ENCODE measurements at regions not wholly inside any gene's neighbourhood (a gene's known extent, or its start where the extent isn't known, plus 50 kb on each side); places are given as distances from the start of the nearest gene placed in this dataset.

GRCh38 chr6:85764844-85765243, 122.2 kb upstream of the SYNCRIP start:
- TF ChIP-seq, protein P1, sequence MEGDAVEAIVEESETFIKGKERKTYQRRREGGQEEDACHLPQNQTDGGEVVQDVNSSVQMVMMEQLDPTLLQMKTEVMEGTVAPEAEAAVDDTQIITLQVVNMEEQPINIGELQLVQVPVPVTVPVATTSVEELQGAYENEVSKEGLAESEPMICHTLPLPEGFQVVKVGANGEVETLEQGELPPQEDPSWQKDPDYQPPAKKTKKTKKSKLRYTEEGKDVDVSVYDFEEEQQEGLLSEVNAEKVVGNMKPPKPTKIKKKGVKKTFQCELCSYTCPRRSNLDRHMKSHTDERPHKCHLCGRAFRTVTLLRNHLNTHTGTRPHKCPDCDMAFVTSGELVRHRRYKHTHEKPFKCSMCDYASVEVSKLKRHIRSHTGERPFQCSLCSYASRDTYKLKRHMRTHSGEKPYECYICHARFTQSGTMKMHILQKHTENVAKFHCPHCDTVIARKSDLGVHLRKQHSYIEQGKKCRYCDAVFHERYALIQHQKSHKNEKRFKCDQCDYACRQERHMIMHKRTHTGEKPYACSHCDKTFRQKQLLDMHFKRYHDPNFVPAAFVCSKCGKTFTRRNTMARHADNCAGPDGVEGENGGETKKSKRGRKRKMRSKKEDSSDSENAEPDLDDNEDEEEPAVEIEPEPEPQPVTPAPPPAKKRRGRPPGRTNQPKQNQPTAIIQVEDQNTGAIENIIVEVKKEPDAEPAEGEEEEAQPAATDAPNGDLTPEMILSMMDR (IDR thresholded peaks at IDR 0.05; ENCODE audit: borderline replicate concordance, extremely low read depth, insufficient read depth): no peak
- no peak overlapping the region for H3K9ac ChIP-seq (ENCODE audit: low read length in 3 of 3)
- intact Hi-C loops (cut with DNase I): no loop called here

GRCh38 chr6:85756982-85757381, 114.3 kb upstream of the SYNCRIP start:
- no peak for FAIRE-seq
- TF ChIP-seq, protein P1 (IDR thresholded peaks at IDR 0.05; ENCODE audit: borderline replicate concordance, extremely low read depth, insufficient read depth): peak; percentile 10
- H3K27me3 ChIP-seq (ENCODE audit: control insufficient read depth, insufficient read depth, low read length): no peaks in the 10 kb centered on the region
- no peak overlapping the region for H3K4me3 ChIP-seq (ENCODE audit: low read length in 3 of 3)
- no peak overlapping the region for H3K9ac ChIP-seq (ENCODE audit: low read length in 3 of 3)
- no peak overlapping the region for H3K27ac ChIP-seq (ENCODE audit: low read depth in 2 of 2, low read length in 2 of 2)
- intact Hi-C loops (cut with DNase I): no loop called here
- H3K36me3 ChIP-seq (ENCODE audit: control insufficient read depth in 2 of 3, insufficient read depth in 3 of 3, low read length in 3 of 3): no peaks in the 10 kb centered on the region
- H3K4me1 ChIP-seq (ENCODE audit: control insufficient read depth in 2 of 3, insufficient read depth in 2 of 3, low read depth in 1 of 3, low read length in 3 of 3): no peaks in the 10 kb centered on the region
- DNase-seq: peak in 2 of 5 donors; percentile 5 to 46
- H3K9me3 ChIP-seq (ENCODE audit: control insufficient read depth in 2 of 3, insufficient read depth in 1 of 3, low read length in 3 of 3): no peaks in the 10 kb centered on the region

More at GRCh38 chr6:85764844-85765243, 122.2 kb upstream of the SYNCRIP start:
- no peaks in the 10 kb centered on the region for H3K9me3 ChIP-seq (ENCODE audit: control insufficient read depth in 2 of 3, insufficient read depth in 1 of 3, low read length in 3 of 3)
- no peak overlapping the region for H3K27ac ChIP-seq (ENCODE audit: low read depth in 2 of 2, low read length in 2 of 2)
- no peaks in the 10 kb centered on the region for H3K4me1 ChIP-seq (ENCODE audit: control insufficient read depth in 2 of 3, insufficient read depth in 2 of 3, low read depth in 1 of 3, low read length in 3 of 3)
- no peaks in the 10 kb centered on the region for H3K36me3 ChIP-seq (ENCODE audit: control insufficient read depth in 2 of 3, insufficient read depth in 3 of 3, low read length in 3 of 3)
- no peaks in the 10 kb centered on the region for H3K27me3 ChIP-seq (ENCODE audit: control insufficient read depth, insufficient read depth, low read length)
- no peak overlapping the region for H3K4me3 ChIP-seq (ENCODE audit: low read length in 3 of 3)
- FAIRE-seq: no peak
- no peak for DNase-seq

DNA sequence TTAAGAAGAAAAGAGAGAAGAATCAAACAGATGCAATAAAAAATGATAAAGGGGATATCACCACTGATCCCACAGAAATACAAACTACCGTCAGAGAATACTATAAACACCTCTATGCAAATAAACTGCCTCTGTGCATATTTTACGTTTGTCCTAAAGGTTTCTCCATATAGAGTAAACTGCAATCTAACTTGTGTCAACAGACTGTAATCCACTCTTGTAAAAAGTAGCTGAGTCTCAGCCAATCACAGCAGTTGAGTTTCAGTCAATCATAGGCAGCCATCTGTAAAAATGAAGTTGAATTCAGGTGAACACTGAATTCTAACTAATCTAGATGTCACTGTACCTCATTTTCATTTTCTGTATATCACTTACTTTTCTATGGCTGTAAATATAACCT, 112.2 kb upstream of the SYNCRIP start:
- no peak for FAIRE-seq

More for the DNA sequence above, 112.2 kb upstream of the SYNCRIP start:
- no peaks in the 10 kb centered on the region for H3K9me3 ChIP-seq (ENCODE audit: control insufficient read depth in 2 of 3, insufficient read depth in 1 of 3, low read length in 3 of 3)
- H3K4me3 ChIP-seq (ENCODE audit: low read length in 3 of 3): no peak overlapping the region
- H3K4me1 ChIP-seq (ENCODE audit: control insufficient read depth in 2 of 3, insufficient read depth in 2 of 3, low read depth in 1 of 3, low read length in 3 of 3): no peaks in the 10 kb centered on the region
- H3K27me3 ChIP-seq (ENCODE audit: control insufficient read depth, insufficient read depth, low read length): no peaks in the 10 kb centered on the region
- intact Hi-C loops (cut with DNase I): no loop called here
- H3K9ac ChIP-seq (ENCODE audit: low read length in 3 of 3): no peak overlapping the region
- H3K27ac ChIP-seq (ENCODE audit: low read depth in 2 of 2, low read length in 2 of 2): no peak overlapping the region
- no peaks in the 10 kb centered on the region for H3K36me3 ChIP-seq (ENCODE audit: control insufficient read depth in 2 of 3, insufficient read depth in 3 of 3, low read length in 3 of 3)
- DNase-seq: no peak
- TF ChIP-seq, protein P1 (IDR thresholded peaks at IDR 0.05; ENCODE audit: borderline replicate concordance, extremely low read depth, insufficient read depth): no peak

Measured in kidney (tissue), 13 donors.